Globus pallidus (tissue), 1 donor: ENCODE measurements at regions not wholly inside any gene's neighbourhood (a gene's known extent, or its start where the extent isn't known, plus 50 kb on each side); places are given as distances from the start of the nearest gene placed in this dataset.

ENCODE experiments used
- DNase-seq: peaks from one replicate; pipeline ENCODE4 v3.0.0-alpha.2; 2015; ENCODE audit warnings: low spot score

- DNase-seq = no peak
Measured at GRCh38 chr15:31473385-31474058, 146.9 kb downstream of the KLF13 start.

GRCh38 chr15:31474059-31474868, 147.6 kb downstream of the KLF13 start:
- DNase-seq = no peak

- DNase-seq = no peak
Measured at GRCh38 chr15:31476236-31476810, 149.7 kb downstream of the KLF13 start.

- no peak for DNase-seq
Measured at GRCh38 chr15:31476866-31477265, 150.2 kb downstream of the KLF13 start.

- DNase-seq = no peak
Measured at GRCh38 chr15:31477301-31477700, 150.7 kb downstream of the KLF13 start.

GRCh38 chr15:31477851-31478701, 151.4 kb downstream of the KLF13 start:
- no peak for DNase-seq

- no peak for DNase-seq
Measured at GRCh38 chr15:31478702-31479221, 152.1 kb downstream of the KLF13 start.

- DNase-seq = no peak
Measured at GRCh38 chr15:31480356-31481025, 153.9 kb downstream of the KLF13 start.

GRCh38 chr15:31481142-31481541, 154.5 kb downstream of the KLF13 start:
- no peak for DNase-seq

GRCh38 chr15:31482122-31482922, 155.7 kb downstream of the KLF13 start:
- no peak for DNase-seq

GRCh38 chr15:31483053-31483985, 156.7 kb downstream of the KLF13 start:
- DNase-seq = no peak

GRCh38 chr15:31483986-31484951, 157.6 kb downstream of the KLF13 start:
- DNase-seq = no peak

GRCh38 chr15:31484986-31485385, 158.4 kb downstream of the KLF13 start:
- no peak for DNase-seq

GRCh38 chr15:31485431-31485830, 158.8 kb downstream of the KLF13 start:
- DNase-seq = no peak

- DNase-seq = no peak
Measured at GRCh38 chr15:31485911-31486461, 159.4 kb downstream of the KLF13 start.

- DNase-seq = no peak
Measured at GRCh38 chr15:31486506-31486905, 159.9 kb downstream of the KLF13 start.

- DNase-seq = no peak
Measured at GRCh38 chr15:31486906-31487695, 160.5 kb downstream of the KLF13 start.
